ENCODE measurements at regions not wholly inside any gene's neighbourhood (a gene's known extent, or its start where the extent isn't known, plus 50 kb on each side); places are given as distances from the start of the nearest gene placed in this dataset.

GRCh38 chrX:139267851-139268250, 262.7 kb upstream of the F9 start:
- no peak for TF ChIP-seq POLR2A (IDR thresholded peaks at IDR 0.05)
- no peak for TF ChIP-seq CTCF (IDR thresholded peaks at IDR 0.05)
